ENCODE measurements at regions not wholly inside any gene's neighbourhood (a gene's known extent, or its start where the extent isn't known, plus 50 kb on each side); places are given as distances from the start of the nearest gene placed in this dataset.
"Not testable (repeated sequence)": the region's sequence is repeated elsewhere in the genome, so short reads cannot be mapped to it uniquely, and the experiment has no call there.

DNA sequence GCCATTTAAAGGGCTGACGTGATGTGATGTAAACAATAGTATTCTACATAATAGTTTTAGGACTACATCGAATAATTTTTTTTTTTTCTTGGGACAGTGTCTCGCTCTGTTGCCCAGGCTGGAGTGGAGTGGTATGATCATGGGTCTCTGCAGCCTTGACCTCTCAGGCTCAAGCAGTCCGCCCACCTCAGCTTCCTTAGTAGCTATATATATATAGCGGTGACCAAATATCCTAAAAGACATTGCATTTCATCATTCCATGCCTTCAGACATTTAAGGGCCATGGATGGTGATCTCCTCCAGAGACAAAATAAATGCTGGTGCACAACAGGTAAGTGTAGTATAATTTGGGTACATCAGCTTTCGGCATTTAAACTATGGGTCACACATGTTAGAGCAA is 245.4 kb upstream of the NOTCH2NLA start:
- TF ChIP-seq, protein P1, sequence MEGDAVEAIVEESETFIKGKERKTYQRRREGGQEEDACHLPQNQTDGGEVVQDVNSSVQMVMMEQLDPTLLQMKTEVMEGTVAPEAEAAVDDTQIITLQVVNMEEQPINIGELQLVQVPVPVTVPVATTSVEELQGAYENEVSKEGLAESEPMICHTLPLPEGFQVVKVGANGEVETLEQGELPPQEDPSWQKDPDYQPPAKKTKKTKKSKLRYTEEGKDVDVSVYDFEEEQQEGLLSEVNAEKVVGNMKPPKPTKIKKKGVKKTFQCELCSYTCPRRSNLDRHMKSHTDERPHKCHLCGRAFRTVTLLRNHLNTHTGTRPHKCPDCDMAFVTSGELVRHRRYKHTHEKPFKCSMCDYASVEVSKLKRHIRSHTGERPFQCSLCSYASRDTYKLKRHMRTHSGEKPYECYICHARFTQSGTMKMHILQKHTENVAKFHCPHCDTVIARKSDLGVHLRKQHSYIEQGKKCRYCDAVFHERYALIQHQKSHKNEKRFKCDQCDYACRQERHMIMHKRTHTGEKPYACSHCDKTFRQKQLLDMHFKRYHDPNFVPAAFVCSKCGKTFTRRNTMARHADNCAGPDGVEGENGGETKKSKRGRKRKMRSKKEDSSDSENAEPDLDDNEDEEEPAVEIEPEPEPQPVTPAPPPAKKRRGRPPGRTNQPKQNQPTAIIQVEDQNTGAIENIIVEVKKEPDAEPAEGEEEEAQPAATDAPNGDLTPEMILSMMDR (IDR thresholded peaks at IDR 0.05) = not testable (repeated sequence)
- not testable (repeated sequence) for TF ChIP-seq EZH2 (IDR thresholded peaks at IDR 0.05; ENCODE audit: borderline replicate concordance, insufficient read depth, low read depth, low read length, poor library complexity, severe bottlenecking)

Measured in B cell (primary cell).